H1 (cell line): ENCODE measurements at regions not wholly inside any gene's neighbourhood (a gene's known extent, or its start where the extent isn't known, plus 50 kb on each side); places are given as distances from the start of the nearest gene placed in this dataset.

ENCODE experiments used
- CBX8 ChIP-seq: fragments of 300-800, 300-1000 bp; sonication (generic); IDR thresholded peaks from 2 replicates; pipeline ENCODE4 v1.7.1; 2016; ENCODE audit warnings: low read depth, low read length, borderline replicate concordance
- CHD2 ChIP-seq: IDR thresholded peaks from 2 replicates; pipeline ENCODE4 v1.6.1; 2012; ENCODE audit warnings: low read length, improper control_type of control experiment
- CTBP2 ChIP-seq: IDR thresholded peaks from 2 replicates; pipeline ENCODE4 v1.7.0; 2011; ENCODE audit warnings: borderline replicate concordance, mild to moderate bottlenecking, moderate library complexity, mixed read lengths, low read length; ENCODE audit not compliant: insufficient read depth, insufficient read length
- E2F6 ChIP-seq: IDR thresholded peaks from 2 replicates; pipeline ENCODE4 v1.6.1; 2012; ENCODE audit warnings: inconsistent platforms
- MAX ChIP-seq: IDR thresholded peaks from 2 replicates; pipeline ENCODE4 v1.6.1; 2012; ENCODE audit warnings: inconsistent platforms
- TCF12 ChIP-seq: IDR thresholded peaks from 2 replicates; pipeline ENCODE4 v1.6.1; 2011; ENCODE audit warnings: low read depth, mild to moderate bottlenecking, low read length

GRCh38 chr1:65495137-65495536 is 74.7 kb downstream of the LEPR start (continued):
- TF ChIP-seq E2F6: no peak
- TF ChIP-seq MAX: no peak
- TF ChIP-seq CHD2: no peak
- TF ChIP-seq TCF12: no peak
- no peak for TF ChIP-seq CTBP2
- no peak for TF ChIP-seq CBX8
